ENCODE measurements at regions not wholly inside any gene's neighbourhood (a gene's known extent, or its start where the extent isn't known, plus 50 kb on each side); places are given as distances from the start of the nearest gene placed in this dataset.
A peak's percentile ranks its signal among the peaks of the same experiment; 100 is the strongest.
"Not testable (repeated sequence)": the region's sequence is repeated elsewhere in the genome, so short reads cannot be mapped to it uniquely, and the experiment has no call there.

- DNase-seq: no peak
Measured at GRCh38 chr1:232859216-232859615, 54.0 kb downstream of the MAP10 start.

- DNase-seq: no peak
Measured at GRCh38 chr1:232861107-232861506, 55.9 kb downstream of the MAP10 start.

DNA sequence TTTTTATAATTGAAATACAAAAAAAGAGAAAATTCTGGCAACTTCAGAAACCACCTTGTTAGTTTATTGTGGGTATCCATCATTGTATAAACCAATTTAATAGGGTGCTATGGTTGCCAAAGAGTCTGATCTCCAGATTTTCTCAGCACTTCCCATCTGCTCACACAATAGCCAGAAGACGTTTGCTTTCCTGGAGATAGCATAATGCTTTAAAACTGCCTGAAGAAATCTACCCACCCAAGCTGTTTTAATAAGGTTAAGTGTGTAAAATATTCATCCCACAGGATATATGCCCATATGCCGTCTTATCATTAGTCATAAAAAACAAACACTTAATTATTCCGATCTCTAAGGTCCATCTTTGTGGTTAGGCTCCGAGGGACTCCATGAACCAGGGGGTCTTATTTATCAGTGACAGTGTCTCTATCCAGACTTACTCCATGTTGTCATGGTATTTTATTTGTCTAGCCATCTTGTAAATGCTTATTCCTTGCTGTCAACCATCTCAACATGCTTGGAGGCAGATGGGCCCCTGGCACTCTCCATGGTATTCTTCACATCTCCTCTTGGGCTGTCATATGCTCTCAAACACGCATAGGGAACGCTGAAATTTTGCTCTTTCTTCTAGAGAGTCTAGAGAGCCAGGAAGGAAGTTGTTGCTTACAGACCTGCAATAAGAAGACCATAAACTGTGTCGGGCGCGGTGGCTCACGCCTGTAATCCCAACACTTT, 58.5 kb downstream of the MAP10 start:
- DNase-seq: no peak

DNA sequence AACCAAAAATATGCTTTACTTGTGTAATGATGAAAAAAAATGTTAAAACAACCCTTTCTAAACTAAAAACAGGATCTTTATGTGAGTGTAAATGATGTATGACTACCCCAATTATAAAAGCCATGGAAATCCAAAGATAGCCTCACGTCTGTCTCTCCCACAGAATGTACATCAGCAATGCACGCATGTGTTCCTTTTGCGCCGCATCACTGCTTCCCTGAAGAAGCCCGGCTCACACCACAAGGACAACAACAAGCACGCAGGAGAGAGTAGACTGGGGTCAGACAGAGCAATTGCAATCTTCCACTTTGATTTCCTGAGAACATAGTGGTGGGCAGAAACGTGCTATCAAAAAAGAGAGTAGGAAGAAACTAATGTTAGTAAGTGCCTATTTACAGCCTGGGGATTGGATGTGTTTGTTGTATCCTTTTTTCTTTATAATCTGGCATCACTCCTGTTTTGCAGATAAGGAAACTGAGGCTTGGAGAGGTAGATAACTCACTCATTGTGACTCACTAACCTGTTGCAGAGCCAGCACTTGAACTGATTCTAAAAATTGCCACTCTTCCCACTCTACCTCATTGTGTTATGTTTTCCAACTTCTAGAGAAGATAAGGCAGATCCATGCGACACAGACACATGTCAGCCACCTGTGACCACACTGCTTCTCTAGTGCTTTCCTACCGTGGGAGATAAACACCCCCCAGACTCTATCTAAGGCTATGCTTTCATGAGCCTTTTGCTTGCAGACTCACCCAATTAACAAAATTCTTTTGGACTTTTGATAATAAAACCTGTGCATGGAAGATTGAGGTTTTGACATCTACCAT, 60.1 kb downstream of the MAP10 start:
- DNase-seq: no peak

GRCh38 chr1:232868793-232869491, 63.7 kb downstream of the MAP10 start:
- DNase-seq: no peak

DNA sequence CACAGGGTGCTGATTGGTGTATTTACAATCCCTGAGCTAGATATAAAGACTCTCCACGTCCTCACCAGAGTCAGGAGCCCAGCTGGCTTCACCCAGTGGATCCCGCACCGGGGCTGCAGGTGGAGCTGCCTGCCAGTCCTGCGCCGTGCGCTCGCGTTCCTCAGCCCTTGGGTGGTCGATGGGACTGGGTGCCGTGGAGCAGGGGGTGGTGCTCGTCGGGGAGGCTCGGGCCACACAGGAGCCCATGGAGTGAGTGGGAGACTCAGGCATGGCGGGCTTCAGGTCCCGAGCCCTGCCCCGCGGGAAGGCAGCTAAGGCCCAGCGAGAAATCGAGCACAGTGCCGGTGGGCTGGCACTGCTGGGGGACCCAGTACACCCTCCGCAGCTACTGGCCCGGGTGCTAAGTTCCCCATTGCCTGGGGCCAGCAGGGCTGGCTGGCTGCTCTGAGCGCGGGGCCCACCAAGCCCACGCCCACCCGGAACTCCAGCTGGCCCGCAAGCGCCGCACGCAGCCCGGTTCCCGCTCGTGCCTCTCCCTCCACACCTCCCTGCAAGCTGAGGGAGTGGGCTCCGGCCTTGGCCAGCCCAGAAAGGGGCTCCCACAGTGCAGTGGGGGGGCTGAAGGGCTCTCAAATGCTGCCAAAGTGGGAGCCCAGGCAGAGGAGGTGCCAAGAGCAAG, 66.2 kb downstream of the MAP10 start:
- not testable (repeated sequence) for DNase-seq

GRCh38 chr1:232872284-232872683, 67.1 kb downstream of the MAP10 start:
- no peak for DNase-seq

DNA sequence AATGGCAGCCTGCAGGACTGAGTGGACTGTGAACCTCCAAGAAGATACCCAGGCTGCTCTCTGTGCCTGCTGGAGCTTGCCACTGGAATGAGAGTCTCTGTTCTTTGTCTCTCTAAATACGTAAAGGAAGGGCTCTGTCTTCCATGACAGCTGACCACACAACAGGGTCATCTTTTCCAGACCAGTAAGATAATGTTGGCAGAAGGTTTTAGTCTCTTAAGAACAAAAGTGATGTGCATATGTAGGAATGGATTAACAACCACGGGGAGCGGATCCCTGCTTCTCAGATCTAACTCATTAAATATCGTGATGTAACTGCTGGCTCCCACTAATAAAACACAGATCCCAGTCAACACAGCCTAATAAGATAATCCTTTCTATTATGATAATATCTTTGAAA, 67.5 kb downstream of the MAP10 start:
- no peak for DNase-seq

DNA sequence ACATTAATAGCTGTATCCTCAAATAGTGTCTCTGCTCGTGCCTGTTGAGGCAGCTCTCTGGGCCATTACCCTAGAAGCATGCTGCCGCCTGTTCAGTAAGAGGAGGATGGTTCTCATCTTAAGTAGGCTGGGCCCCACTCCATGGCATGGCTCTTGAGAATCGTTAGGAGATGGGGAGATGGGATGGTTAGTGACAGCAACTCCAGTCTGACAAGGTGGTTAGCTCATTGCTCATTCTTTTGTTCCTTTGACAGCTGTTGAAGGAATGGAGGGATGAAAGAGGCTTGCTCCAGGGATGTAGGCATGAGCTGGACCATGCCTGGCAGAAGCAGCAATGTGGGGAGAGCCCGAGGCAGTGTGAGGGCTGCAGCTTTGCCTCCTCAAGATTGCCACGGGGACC, 68.2 kb downstream of the MAP10 start:
- no peak for DNase-seq

DNA sequence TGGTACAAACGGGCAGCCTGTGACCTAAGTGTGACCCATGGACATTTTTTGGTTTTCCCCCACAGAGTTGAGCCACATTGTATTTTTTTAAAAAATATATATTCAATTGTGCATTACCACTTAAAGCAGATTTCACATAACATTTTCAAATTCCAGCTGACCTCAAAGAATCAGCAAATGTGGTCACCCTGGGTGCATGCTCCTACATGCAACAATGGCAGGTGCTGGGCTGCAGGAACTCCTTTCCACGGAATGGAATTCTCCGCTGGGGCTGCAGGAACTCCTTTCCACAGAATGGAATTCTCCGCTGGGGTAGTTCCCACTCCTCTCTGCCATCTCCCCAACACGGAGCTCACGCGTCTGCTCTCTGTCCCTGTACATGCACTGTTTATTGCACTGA, 68.7 kb downstream of the MAP10 start:
- no peak for DNase-seq

DNA sequence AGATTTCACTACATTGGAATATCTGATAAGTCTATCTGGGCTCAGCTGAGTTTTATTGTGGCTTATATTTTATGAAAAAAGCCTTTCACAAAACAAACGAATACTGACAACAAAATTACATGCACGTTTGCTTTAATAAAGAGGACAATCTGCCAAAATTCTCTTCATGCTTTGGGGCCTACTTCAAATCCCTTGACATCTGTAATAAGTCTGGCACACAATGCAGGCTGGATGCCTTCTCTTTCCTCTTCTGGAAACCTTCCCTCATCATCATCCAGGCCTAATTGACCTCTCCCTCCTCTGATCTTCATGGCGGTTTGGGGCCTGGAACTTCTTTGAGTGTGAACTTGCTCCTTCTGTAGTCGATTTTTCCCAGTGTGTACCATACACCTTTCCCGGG, 70.3 kb downstream of the MAP10 start:
- no peak for DNase-seq

GRCh38 chr1:232876506-232877364, 71.5 kb downstream of the MAP10 start:
- DNase-seq: no peak

DNA sequence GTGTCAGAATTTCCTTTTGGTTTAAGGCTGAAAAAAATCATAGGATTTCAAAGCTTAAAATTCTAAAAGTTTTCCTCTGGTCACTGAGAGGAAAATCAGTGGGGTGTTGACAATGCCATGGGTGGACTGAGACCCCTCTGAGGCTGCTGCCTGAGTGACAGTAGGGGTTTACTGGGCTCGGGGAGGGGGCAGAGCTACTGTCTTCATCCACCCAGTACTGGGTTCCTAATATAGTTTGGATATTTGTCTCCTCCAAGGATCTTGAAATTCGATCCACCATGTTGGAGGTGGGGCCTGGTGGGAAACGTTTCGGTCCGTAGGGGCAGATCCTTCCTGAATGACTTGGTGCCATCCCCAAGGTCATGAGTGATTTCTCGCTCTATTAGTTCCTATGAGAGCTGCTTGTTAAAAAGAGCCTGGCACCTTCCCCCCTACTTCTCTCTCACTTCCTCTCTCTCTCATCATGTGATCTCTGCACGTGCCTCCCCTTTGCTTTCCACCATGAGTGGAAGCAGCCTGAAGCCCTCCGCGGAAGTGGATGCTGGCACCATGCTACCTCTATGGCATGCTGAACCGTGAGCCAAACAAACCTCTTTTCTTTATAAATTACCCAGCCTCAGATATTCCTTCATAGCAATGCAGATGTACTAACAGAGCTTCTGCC, 72.3 kb downstream of the MAP10 start:
- DNase-seq: no peak

DNA sequence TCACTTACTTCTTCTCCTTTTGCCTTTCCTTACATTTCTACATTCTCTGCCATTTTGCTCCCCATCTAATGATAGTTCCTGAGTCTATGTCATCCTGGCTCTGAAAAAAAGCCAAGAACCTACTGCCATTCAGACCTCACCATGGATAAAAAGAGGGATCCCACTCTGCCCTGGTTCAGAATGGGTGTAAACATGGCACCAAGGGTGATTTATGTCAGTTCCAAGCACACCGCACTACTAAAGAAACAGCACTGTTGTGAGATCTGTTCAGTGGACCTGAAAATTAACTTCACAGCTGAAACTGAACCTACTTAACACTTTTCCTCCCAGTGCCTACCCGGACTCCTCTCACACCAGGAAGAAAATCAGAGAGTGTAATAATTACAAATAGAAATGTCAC, 72.3 kb upstream of the NTPCR start:
- DNase-seq: no peak

DNA sequence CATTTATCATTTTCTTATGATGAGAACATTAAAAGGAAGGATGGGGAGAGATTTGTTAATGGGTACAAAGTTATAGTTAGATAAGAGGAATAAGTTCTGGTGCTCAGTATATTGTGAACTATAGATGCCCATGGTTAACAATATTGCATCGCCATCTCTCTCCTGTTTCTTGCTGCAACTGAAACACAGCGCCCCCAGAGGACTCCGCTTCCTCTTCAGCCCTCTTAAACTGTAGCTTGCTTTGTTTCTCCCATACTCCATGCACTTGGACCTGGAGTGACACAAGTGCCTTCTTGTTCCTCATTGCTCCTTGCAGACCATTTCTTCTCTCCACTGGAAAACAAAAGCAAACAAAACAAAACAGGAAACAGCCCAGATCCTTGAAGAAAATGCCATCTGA, 70.1 kb upstream of the NTPCR start:
- DNase-seq: peak in 24 of 56 donors; percentile 0 to 39 (median 7)

- no peak for DNase-seq
Measured at GRCh38 chr1:232883992-232884661, 66.3 kb upstream of the NTPCR start.

DNA sequence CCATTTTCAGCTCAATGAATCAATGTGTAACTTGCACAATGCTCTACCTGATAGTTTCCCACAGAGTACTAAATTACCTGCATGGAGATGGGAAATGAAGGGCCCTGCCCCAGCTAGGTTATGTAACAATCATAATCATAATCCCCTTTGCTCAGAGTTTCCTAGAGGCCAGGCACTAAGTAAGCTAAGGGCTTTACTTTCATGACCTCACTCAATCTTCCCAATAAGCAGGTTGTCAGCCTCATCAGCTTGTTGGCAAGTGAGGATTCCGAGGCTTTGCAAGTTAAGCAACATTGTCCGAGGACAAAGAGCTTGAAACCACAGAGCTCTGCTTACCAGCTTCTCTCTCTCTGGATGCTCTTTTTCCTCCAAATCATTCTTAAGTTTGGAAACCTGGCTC, 64.1 kb upstream of the NTPCR start:
- DNase-seq: no peak

GRCh38 chr1:232890340-232890943, 60.0 kb upstream of the NTPCR start:
- DNase-seq: no peak

GRCh38 chr1:232891071-232891470, 59.3 kb upstream of the NTPCR start:
- no peak for DNase-seq

Data from nucleus accumbens (tissue), 56 donors.